Activated CD8-positive, alpha-beta memory T cell treated with anti-CD3 and anti-CD28 coated beads for 24 hours (primary cell): ENCODE measurements at regions not wholly inside any gene's neighbourhood (a gene's known extent, or its start where the extent isn't known, plus 50 kb on each side); places are given as distances from the start of the nearest gene placed in this dataset.

Experiments used
- DNase-seq: peaks from one replicate; pipeline ENCODE4 v3.0.0-alpha.2; 2020

DNA sequence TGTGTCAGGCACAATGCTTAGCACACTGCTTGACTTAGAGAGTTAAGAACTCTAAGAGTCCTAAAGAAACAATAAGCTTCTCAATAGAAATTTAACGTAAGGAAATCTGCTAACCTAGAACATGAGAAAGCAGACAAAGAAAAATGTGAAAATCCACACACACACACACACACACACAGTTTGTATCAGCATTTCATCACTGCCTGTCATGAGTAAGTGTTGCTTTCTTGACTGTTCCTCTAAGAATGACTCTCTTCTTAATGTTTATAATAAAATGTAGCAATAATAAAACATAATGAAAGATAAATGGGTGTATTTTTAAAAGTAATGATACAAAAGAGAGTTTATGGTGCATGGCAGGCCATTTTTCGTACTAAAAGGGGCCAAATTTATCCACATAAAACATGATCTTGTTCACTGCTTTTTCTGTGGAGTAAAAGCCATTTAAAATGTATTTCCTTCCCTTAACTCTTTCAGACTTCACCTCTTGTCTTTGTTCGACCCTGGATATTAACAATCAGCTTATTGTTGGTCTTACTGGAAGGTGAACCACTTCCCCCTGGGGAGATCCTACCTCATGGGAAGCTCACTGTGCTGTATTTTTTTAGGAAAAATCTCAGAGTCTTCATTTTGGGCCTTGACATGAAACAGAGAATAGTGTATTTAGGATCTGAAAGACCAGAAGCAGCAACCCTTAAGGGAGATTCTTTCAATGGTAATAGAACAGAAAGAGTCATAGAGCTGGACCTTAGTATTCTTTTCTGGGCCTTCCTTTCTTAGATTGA, 107.3 kb upstream of the ANKRD55 start:
- DNase-seq = no peak

DNA sequence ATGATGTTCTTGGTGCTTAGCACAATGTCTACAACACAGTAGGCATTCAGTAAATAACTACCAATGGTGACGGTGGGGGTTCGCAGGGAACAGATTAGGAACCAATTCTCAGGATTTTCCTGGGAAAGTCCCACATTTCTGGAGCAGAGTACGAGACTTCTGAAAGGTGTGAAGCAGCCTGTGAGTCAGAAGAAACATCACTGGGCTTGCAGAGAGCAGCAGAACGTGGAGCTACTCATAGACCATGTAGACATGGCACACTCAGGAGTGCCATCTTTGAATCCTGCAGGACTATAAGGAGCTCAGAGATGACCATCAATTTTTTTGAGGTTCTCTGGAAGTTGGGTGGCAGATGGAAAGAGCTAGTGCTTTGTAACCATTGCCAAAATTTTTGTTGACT, 106.6 kb upstream of the ANKRD55 start:
- DNase-seq = no peak

DNA sequence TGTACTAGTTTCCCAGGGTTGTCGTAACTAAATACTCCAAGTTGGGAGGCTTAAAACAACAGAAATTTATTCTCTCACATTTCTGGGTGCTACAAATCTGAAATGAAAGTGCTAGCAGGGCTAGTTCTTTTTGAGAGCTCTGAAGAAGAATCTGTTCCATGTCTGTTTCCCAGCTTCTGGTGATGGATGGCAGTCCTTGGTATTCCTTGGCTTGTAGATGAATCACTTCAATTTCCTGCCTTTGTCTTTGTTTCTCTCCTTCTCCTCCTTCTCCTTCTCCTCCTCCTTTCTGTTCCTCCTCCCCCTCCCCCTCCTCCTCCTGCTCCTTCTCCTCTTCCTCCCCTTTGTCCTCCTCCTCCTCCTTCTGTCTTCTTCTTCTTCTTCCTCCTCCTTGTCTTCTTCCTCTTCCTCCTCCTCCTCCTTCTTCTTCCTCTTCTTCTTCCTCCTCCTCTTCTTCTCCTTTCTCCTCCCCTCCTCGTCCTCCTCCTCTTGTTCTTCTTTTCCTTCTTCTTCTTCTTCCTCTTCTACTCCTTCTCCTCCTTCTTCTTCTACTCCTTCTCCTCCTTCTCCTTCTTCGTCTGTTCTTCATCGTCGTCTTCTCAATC, 104.7 kb upstream of the ANKRD55 start:
- DNase-seq = no peak

DNA sequence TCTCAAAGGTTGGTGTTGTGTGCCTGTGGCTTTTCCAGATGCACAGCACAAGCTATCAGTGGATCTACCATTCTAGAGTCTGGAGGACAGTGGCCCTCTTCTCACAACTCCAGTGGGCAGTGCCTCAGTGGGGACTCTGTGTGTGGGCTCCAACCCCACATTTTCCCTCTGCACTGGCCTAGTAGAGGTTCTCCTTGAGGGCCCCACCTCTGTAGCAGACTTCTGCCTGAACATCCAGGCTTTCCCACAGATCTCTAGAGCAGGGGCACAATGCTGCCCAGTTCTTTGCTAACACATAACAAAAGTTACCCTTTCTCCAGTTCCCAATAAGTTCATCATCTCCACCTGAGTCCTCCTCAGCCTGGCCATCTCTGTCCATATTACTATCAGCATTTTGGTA, 102.1 kb upstream of the ANKRD55 start:
- no peak for DNase-seq

DNA sequence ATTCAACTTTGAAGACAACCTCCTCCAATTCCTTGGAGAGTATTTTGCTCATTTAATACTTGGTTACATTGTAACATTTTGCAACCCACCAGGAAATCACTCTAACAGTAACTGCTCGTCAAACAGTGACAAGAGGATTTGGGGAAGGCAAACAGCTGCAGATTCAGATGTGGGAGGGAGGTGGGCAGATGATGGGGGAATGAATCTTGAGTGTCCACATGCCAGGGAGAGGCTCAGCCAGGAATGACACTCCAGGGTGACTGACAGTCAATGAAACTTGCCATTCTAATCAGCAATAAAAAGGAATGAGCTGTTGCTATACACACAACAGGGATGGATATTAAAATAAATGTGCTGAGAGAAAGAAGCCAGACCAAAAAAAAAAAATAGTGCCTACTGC, 97.7 kb upstream of the ANKRD55 start:
- DNase-seq = no peak

DNA sequence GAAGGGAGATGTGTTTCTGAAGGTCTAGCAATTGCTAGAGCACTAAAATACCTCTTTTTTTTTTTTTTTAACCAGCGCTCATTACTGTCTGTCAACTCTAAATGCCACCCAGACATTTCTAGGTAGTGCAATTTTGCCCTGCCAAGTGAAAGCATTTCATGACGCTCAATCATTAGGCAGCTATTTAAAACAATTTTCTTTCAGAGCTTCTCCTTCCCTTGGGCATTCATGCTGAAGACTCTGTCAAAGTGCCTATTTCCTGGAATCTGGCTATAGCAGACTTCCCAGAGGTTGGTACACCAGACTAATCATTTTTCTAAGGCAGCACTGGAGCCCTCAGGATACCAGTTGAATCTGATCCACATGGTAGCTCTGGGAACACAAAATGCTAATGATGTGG, 97.0 kb upstream of the ANKRD55 start:
- no peak for DNase-seq

DNA sequence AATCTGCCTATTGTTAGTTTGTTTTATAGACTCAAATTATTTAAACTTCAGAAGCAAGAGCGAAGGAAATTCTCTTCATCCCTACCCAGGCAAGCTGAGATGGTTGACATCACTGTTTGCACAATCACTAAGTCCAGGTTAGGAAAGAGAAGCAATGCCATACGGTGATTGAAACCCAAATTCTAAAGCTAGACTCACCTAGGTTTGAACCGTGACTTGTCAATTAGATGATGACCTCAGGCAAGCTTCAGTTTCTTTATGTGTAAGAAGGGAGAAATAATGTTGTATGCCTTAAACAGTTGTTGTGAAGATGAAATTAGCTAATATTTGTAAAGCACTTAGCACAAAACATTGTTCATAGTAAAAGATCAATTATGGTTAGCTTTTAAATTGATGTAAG, 96.5 kb upstream of the ANKRD55 start:
- DNase-seq = no peak

DNA sequence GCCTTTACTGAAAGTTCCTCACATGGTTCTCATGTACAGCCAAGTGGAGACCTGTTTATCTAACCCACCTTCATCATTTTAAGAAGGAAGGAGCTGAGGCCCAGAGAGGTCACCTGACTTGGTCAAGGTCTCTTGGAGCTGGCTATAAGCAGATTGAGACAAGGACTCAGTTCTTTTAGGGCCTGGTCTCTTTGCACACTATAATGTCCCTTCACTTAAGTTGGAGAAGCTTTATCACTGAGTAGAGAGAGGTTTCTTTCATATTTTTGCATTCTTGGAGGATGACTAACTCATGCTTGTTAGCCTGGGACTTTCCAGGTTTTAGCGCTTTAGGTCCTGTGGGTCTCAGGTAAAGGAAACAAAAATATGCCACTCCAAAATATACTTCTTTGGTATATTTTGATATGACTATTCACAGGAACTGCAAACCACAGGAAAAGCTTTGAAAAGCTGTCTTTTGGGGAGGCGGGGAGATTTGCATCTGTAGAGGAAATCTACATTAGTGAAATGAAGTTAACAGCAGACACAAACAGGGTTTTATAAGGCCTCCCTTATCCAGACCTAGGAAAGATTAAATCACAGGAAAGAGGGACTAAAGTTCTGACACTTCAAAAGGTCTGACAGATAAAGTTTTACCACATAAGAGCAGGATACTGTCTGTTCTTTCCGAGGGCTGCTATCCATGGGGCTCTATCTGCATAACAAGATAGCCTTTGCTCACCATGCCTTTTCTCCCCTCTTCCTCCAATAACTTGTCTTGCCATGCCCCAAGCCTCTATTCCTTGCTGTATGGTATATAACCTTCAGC, 95.8 kb upstream of the ANKRD55 start:
- DNase-seq = peak; percentile 73

DNA sequence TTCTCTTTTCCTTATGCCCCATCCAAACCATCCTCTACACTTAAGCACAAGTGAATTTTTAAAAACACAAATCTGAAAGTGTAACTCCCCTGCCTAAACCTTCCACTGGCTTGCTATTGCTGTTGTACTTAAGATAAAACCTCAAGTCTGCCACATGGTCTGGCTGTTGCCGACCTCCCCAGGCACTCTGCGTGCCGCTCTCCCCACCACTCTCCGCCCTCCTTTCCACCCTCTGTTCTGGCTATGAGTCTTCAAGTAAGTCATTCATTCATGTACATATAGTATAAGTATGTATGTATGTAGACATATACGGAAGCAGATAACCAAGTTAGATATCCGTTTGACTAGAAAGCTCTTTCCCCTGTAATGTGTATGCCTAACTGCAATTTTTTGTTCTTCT, 94.7 kb upstream of the ANKRD55 start:
- peak; percentile 76 for DNase-seq

DNA sequence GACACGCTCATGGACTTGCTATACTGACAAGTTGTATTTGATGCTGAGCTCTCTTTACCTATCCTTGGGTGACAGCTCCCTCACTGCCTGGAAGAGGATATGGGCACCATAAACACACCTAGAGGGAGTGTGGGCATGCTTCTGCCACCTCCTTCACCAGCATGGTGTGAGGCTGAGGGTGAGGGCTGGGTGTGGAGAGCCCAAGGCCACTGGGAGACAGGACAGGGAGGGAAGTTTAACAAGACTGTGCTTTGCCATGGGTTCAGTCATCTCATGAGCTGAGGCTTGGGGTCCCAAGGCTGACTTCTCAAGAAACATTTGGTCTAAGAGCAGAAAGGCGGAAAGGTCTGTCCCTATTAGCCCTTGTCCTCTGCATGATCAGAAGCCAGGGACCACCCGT, 93.6 kb upstream of the ANKRD55 start:
- DNase-seq = peak; percentile 68

DNA sequence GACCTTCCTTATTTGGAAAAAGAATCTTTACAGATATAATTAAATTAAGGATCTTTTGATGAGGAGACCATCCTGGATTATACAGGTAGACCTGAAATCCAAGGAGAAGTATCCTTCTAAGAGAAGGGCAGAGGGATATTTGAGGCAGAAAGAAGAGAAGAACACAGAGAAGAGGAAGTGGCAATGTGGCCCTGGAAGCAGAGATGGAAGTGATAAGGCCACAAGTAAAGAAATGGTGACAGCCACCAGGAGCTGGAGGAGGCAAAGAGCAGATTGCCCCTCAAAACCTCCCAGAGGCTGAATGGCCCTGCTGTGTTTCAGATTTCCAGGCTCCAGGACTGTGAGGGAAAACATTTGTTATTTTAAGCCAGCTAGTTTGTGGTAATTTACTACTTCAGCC, 93.0 kb upstream of the ANKRD55 start:
- no peak for DNase-seq

DNA sequence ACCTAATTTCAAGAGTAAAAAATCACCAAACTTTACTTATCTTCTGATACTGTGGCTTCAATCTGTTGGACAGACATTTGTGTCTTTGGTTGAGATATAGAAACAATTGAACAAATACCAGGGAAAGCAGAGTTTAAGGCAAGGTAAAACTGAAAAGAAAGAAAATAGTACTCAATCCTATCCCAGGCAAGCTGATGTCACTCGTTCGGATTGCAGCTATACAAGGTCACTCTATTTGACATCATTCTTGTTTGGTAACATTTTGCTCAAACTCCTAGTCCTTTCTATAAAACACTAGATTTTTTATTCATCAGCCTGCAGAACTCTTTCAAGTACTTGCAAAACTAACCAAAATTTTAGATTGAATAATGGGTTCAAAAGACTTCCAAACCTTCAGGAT, 91.9 kb upstream of the ANKRD55 start:
- DNase-seq = no peak

DNA sequence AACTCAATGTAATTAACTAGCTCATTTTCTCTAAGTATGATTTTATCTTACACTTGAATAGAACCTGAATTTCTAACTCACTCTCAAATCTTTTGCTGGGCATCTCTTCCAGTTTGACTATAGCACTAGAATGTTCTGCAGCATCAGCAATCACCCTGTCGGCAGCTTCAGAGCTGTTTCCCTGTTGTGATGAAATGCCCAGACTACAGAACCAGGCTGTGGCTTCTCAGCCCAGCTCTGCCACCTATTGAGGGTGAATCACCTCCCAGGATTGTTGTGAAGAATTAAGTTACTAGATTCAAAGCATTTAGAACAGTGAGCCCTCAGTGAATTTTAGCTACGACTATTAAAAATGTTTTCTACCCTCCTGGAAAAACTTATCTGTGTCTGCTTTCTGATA, 90.4 kb upstream of the ANKRD55 start:
- DNase-seq = no peak

DNA sequence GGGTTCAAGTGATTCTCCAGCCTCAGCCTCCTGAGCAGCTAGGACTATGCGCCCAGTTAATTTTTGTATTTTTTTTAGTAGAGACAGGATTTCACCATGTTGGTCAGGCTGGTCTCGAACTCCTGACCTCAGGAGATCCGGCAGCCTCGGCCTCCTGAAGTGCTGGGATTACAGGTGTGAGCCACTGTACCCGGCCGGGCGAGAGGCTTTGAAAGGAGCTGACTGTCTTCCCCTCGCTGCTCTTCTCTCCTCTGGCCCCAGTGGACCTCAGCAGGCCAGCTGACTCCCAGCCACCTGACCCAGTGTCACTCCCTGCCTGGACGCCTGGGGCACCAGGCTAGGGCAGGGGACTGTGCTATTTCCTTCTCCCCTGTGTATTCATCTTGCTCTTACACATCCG, 89.5 kb upstream of the ANKRD55 start:
- no peak for DNase-seq

DNA sequence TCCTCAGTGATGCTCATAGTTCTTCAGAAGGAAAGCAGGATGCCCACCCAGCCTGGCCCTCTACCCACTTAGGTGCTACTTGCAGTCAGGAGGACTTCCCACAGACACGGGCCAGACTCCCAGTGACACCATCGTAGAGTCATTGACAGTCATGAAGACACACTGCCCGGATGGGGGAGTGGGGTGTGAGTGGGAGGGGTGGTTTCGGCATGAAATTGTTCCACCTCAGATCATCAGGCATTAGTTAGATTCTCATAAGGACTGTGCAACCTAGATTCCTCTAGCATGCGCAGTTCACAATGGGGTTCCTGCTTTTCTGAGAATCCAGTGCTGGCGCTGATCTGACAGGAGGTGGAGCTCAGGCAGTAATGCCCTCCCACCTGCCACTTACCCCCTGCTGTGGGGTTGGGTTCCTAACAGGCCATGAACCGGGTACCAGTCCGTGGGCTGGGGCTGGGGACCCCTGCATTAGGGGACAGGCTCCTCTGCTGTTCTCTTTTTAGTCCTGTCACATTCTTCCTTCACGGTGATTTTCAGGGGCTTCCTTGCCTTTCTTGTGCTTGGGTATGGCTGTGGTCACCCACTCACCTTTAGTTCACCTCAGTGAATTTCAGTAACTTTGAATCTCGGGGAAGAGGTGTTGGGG, 88.2 kb upstream of the ANKRD55 start:
- no peak for DNase-seq

DNA sequence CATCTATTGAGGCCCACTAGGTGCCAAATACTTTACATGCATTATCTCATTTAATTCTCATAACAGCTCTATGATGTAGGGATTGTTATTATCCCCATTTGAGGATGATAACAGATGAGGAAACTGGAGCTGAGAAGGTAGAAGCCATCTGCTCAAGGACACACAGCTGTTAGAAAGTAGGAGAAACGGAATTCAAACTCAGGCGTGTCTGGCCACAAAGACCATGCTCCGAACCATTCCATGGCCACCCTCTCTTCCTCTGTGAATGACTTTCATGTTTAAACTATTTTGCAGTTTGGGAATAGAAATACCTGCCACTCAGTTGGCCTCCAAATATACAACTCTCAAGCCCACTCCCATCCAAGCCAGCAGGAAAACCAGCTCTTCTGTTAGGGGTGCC, 87.6 kb upstream of the ANKRD55 start:
- no peak for DNase-seq

DNA sequence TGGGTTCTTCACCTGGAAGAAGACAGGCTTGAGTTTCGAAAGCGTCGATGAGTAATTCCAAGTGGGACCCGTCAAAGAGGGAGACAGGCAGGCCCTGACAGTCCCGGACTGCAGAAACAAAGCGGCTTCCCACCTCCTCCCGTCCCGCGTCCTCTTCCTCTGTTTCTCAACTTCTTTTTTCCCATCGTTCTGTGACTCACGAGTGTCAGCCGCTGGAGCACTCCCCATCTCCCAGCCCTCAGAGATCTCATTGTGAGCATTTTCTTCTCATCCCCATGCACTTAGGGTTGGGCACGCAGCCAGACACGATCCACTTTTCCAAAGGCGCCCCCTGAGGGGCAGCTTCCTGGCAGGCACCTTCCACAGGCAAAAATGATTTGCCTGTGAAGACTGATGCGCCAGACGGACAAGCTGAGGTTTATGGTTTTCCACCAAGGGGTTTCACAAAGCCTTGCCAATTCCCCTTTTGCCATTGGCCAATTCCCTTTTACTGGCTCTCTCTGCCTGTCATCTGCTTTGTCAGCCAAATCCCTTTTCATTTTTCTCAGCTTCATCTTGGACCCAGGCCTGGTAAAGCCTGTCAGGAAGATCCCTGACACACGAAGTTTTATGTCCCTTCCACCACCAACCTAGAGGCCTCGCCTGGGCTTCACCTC, 86.5 kb upstream of the ANKRD55 start:
- no peak for DNase-seq

DNA sequence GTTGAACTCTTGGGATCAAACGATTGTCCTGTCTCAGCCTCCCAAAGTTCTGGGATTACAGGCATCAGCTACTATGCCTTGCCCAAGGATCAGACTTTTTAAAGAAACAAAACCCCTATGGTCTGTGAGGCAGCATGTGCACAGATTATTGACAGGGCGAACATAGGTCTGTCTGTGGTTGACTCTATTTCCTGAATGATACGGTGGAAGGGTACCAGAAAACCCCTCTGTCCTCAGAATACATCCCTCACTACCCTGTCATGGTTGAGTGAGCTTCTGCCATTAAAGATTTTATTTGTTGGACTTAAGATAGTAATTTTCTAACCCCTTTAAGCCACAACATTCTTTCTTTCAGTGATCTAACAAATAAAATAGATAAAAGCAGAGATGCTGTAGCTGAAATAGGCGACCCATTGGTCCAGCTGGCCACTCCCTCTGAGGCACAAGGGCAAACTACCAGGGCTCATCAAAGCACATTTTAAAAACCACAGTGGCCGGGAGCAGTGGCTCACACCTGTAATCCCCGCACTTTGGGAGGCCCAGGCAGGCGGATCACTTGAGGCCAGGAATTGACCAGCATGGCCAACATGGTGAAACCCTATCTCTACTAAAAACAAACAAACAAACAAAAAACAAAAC, 84.9 kb upstream of the ANKRD55 start:
- DNase-seq = no peak

DNA sequence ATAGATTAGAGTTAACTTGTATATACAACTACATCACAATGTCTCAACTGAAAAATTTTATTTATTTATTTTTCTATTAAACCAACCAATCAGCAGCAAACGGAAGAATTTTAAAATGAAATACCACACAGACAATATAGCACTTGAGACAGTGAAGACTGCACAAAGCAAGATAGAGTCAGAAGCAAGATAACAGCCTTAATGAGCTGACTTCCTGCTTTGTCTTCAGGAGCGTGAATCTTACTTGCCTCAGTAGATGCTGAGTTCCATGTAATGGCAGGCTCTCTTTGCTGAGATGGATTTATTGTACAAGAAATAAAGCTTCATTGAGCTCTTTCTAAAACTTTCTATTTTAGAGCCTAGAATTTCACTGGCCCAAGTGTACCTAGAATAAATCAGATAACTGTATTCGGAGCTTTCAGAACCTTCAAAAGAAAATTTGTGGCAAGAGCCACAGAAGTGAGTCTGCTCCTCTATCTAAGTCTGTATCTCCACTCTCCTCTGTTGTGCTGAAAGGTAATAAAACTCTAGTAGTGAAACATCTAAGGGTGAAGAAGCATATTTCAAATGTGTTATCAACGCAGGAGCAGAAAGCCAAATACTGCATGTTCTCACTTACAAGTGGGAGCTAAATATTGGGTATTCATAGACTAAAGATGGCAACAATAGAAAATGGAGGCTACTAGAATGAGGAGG, 83.3 kb upstream of the ANKRD55 start:
- DNase-seq = no peak

DNA sequence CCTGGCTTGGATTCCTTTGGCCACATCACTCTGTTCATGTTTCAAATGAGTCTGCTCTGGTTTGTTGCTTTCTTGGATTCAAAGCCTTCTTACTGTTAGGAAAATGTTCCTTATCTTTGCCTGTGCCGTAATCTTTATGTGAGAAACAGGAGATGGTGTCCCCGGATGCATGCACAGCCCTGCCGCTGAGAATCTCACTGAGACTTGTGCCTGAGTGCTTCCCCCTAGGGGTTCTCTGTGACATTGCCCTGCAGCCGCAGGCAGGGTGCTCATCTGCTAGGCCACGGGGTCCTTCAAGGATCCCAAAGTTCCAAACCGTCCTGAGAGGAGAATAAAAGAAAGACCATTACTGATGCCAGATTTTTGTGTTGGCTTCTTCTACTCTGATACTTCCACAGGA, 81.4 kb upstream of the ANKRD55 start:
- DNase-seq = no peak

DNA sequence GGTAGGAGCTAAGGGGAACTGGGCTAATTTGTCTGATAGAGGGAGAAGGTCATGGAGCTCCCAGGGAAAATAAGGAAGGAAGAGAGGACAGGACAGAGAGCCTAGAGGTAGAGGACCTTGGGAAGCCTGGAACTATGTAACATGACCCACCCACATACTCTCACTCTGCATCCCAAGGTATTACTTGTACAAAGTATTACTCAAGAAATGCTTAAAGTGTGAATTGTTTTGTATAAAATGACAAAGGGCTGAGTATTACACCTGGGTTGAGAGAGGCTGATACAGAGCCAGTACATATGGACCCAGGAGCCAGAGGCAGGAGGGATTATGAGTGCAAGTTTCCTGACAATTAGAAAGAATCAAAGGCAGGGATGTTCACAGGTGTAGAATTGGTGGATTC, 80.5 kb upstream of the ANKRD55 start:
- DNase-seq = no peak

DNA sequence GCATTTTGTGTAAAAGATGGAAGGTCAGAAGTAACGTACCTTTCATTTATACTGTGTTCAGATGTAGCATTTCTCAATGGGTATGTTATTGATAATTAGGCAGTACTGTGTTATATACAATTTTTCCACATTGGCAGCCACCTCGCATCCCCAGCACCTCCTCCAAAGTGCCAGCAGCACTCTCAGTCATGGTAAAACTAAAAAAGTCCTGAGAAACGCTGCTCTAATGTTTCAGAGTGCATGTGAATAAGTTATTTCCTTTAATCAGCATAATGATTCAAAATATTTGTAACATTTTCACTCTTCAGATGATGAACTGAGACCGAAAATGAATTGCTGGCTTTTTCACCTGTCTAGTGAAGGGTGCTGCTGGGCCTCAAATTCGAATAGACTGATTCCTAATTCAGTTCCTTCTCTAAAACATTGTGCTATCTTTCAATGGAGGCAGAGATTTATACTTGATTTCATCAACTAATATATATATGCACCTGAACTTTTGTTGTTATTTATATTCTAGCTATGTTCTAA, 79.9 kb upstream of the ANKRD55 start:
- DNase-seq = no peak
